Nephron progenitor cell (in vitro differentiated cells): ENCODE measurements at regions not wholly inside any gene's neighbourhood (a gene's known extent, or its start where the extent isn't known, plus 50 kb on each side); places are given as distances from the start of the nearest gene placed in this dataset.

Experiments used
- DNase-seq: peaks from one replicate; pipeline ENCODE4 v3.0.0; 2021
- H3K27ac Mint-ChIP-seq: 2 replicates; pipeline ENCODE4 v1.8.0; 2021; ENCODE audit warnings: mild to moderate bottlenecking, moderate library complexity, mixed read lengths
- H3K27me3 Mint-ChIP-seq: 2 replicates; pipeline ENCODE4 v1.8.0; 2021; ENCODE audit warnings: mild to moderate bottlenecking, low read depth, mixed read lengths; ENCODE audit not compliant: poor library complexity
- H3K36me3 Mint-ChIP-seq: 2 replicates; pipeline ENCODE4 v1.8.0; 2021; ENCODE audit warnings: low read depth, mixed read lengths
- H3K4me1 Mint-ChIP-seq: 2 replicates; pipeline ENCODE4 v1.8.0; 2021; ENCODE audit warnings: mixed read lengths
- H3K4me3 Mint-ChIP-seq: 2 replicates; pipeline ENCODE4 v1.8.0; 2021; ENCODE audit warnings: mild to moderate bottlenecking, moderate library complexity, mixed read lengths
- H3K9me3 Mint-ChIP-seq: 2 replicates; pipeline ENCODE4 v1.8.0; 2021; ENCODE audit warnings: mild to moderate bottlenecking, moderate library complexity, mixed read lengths
- TF ChIP-seq, protein P1 (sequence below): fragments of 200-600 bp; sonication (generic); IDR thresholded peaks from 2 replicates; pipeline ENCODE4 v1.5.0; 2021; ENCODE audit warnings: antibody characterized with exemption

DNA sequence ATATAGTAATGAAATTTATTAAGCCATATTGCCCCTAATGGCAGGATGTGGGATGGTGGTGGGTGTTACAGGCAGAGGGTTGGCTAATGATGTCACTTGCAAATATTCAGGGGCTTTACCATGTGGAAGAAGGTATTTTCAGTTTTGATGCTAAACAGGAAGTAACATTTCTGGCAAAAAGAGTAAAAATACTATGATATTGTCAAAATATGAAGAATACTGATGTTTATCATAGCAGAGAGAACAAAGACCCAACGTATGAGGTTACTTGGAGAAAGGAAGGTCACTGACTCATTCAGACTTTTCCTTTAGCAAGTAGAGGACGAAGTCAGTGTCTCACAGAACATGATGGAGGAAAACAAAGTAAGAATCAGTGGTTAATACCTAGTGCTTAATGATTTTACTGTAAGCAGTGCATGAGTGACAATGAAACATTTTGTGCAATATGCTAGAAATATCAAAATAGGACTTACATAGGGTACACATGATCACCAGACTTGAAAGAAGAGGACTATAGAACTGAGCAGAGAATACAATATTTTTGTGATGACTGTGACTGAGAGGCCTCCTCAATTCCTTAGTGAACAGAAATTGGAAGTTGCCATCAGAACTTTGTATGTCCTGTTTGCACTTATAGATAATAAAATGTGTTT, 89.7 kb upstream of the STEAP4 start:
- no peak overlapping the region for H3K4me3 Mint-ChIP-seq
- H3K27ac Mint-ChIP-seq: no peak overlapping the region
- no peaks in the 10 kb centered on the region for H3K36me3 Mint-ChIP-seq
- no peak for DNase-seq
- H3K9me3 Mint-ChIP-seq: no peaks in the 10 kb centered on the region
- H3K4me1 Mint-ChIP-seq: peaks cover 11% of the 10 kb centered on the region
- TF ChIP-seq, protein P1, sequence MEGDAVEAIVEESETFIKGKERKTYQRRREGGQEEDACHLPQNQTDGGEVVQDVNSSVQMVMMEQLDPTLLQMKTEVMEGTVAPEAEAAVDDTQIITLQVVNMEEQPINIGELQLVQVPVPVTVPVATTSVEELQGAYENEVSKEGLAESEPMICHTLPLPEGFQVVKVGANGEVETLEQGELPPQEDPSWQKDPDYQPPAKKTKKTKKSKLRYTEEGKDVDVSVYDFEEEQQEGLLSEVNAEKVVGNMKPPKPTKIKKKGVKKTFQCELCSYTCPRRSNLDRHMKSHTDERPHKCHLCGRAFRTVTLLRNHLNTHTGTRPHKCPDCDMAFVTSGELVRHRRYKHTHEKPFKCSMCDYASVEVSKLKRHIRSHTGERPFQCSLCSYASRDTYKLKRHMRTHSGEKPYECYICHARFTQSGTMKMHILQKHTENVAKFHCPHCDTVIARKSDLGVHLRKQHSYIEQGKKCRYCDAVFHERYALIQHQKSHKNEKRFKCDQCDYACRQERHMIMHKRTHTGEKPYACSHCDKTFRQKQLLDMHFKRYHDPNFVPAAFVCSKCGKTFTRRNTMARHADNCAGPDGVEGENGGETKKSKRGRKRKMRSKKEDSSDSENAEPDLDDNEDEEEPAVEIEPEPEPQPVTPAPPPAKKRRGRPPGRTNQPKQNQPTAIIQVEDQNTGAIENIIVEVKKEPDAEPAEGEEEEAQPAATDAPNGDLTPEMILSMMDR: no peak
- no peaks in the 10 kb centered on the region for H3K27me3 Mint-ChIP-seq

DNA sequence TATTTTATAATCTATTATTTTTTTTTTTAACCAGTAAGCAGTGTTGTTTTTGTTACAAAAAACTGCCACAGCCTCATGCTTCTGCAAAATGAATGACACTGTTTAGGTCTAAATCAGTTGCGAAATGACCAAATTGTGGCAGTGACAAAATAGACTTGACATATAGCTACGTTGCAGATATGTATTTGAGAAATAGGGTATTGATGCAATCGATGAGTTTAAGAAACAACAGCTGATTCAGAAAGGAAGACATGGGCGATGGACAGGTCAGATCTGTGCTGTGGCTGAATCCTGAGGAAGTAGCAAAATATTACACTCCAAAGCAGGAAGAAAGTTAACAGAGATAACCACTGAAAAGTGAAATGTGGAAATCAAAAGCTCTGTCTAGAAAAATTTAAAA, 89.0 kb upstream of the STEAP4 start:
- no peak for DNase-seq
- H3K4me1 Mint-ChIP-seq: peaks cover 11% of the 10 kb centered on the region
- H3K4me3 Mint-ChIP-seq: no peak overlapping the region
- H3K27me3 Mint-ChIP-seq: no peaks in the 10 kb centered on the region
- no peaks in the 10 kb centered on the region for H3K9me3 Mint-ChIP-seq
- H3K36me3 Mint-ChIP-seq: no peaks in the 10 kb centered on the region
- H3K27ac Mint-ChIP-seq: no peak overlapping the region
- TF ChIP-seq, protein P1: no peak

- H3K9me3 Mint-ChIP-seq: no peaks in the 10 kb centered on the region
- H3K4me3 Mint-ChIP-seq: no peak overlapping the region
- TF ChIP-seq, protein P1: no peak
- no peak for DNase-seq
- no peak overlapping the region for H3K27ac Mint-ChIP-seq
- no peaks in the 10 kb centered on the region for H3K36me3 Mint-ChIP-seq
- H3K4me1 Mint-ChIP-seq: peaks cover 12% of the 10 kb centered on the region
- no peaks in the 10 kb centered on the region for H3K27me3 Mint-ChIP-seq
These were observed 84.6 kb upstream of the STEAP4 start for GRCh38 chr7:88391247-88391646.

GRCh38 chr7:88387368-88387767, 80.7 kb upstream of the STEAP4 start:
- Mint-ChIP-seq H3K4me3 (no peak overlapping the region), H3K9me3 (peaks cover 10% of the 10 kb centered on the region), H3K36me3 (no peaks in the 10 kb centered on the region), H3K27me3 (peaks cover 13% of the 10 kb centered on the region), H3K27ac (no peak overlapping the region), H3K4me1 (peaks cover 12% of the 10 kb centered on the region)
- DNase-seq: no peak
- TF ChIP-seq, protein P1: no peak

DNA sequence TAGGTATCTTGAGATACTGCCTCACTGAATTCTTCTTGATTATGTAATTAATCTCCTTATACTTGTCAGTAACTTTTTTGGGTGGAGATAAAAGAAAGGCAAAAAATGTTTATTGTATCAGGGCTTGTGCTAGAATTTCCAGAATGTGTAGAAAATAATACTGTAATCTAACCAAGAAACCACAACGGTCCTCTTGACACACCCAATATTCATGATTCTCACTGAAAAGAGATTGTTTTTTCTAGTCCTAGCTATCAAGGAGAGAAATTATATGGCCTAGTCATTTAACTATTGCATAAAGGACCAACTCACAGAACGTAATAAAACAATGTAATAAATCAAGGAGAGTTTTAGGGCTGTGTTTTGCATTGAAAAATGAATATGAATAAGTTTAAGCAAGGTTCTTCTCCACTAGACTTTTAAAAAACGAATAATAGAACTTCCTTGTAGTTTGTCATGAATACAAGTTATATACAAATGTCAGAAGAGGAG, 80.0 kb upstream of the STEAP4 start:
- peaks cover 12% of the 10 kb centered on the region for H3K4me1 Mint-ChIP-seq
- no peak overlapping the region for H3K27ac Mint-ChIP-seq
- peaks cover 11% of the 10 kb centered on the region for H3K9me3 Mint-ChIP-seq
- no peaks in the 10 kb centered on the region for H3K36me3 Mint-ChIP-seq
- H3K4me3 Mint-ChIP-seq: no peak overlapping the region
- TF ChIP-seq, protein P1: no peak
- peaks cover 13% of the 10 kb centered on the region for H3K27me3 Mint-ChIP-seq
- no peak for DNase-seq

- H3K36me3 Mint-ChIP-seq: peaks cover 18% of the 10 kb centered on the region
- peak overlapping the region; percentile 94 for H3K27ac Mint-ChIP-seq
- H3K4me1 Mint-ChIP-seq: peaks cover 35% of the 10 kb centered on the region
- TF ChIP-seq, protein P1: no peak
- peak; percentile 49 for DNase-seq
- H3K9me3 Mint-ChIP-seq: peaks cover 31% of the 10 kb centered on the region
- peaks cover 2% of the 10 kb centered on the region for H3K27me3 Mint-ChIP-seq
- peak overlapping the region; percentile 9 for H3K4me3 Mint-ChIP-seq
These were observed 70.7 kb upstream of the STEAP4 start for GRCh38 chr7:88377434-88377833.
